ENCODE measurements at regions not wholly inside any gene's neighbourhood (a gene's known extent, or its start where the extent isn't known, plus 50 kb on each side); places are given as distances from the start of the nearest gene placed in this dataset.

DNA sequence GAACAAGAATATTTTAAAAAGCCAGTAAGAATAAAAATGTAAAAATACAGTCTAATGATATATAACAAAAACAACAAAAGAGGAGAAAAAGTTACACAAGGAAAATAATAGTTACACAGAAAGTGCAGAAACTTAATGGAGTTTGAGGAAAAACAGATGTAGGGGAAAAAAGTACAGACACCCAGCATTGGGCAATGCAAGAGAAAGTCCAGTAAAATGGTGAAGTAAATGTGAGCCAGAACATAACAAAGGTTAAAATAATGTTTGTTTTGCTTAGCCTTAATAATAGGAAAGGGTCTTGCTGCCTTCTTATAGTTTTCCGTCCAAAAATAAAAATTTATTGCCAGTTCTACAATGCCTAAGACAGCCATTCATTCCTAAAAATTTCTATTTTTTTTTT, 364.2 kb downstream of the NNT start:
- no peak overlapping the region for H3K4me3 ChIP-seq (ENCODE audit: low read depth, low read length)
- H3K4me1 ChIP-seq (ENCODE audit: control insufficient read depth, insufficient read depth, low read length) = no peaks in the 10 kb centered on the region
- H3K27ac ChIP-seq (ENCODE audit: low read depth, low read length) = no peak overlapping the region
- no peaks in the 10 kb centered on the region for H3K27me3 ChIP-seq (ENCODE audit: control insufficient read depth, insufficient read depth, low read length)
- no peaks in the 10 kb centered on the region for H3K9me3 ChIP-seq (ENCODE audit: control insufficient read depth, insufficient read depth, low read length)
- DNase-seq (ENCODE audit: low read depth in 4 of 6, low spot score in 6 of 6) = no peak
- no peaks in the 10 kb centered on the region for H3K36me3 ChIP-seq (ENCODE audit: control insufficient read depth, insufficient read depth, low read length)
- no CpG with 5 or more reads among the region's 1 CpG for WGBS (ENCODE audit: insufficient coverage)

DNA sequence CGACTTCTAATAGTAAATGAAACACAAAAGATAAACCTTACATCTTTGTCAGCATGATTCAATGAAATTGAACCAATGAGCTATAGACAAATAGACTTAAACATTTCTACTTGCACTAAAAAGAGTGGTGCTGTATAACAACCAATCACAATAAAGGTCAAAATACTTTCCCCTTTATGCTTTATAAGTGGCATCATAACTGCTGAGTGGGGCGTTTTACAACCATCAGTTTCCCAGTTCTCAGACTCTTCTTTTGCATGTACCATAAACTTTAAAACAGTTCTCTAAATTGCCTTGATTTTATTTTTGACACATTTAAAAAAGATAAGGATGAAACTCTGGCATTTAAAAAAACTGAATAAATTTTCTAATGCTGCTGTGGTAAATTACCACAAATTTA, 356.2 kb downstream of the NNT start:
- H3K4me1 ChIP-seq (ENCODE audit: control insufficient read depth, insufficient read depth, low read length) = no peaks in the 10 kb centered on the region

GRCh38 chr5:43947935-43948334, 345.0 kb downstream of the NNT start:
- no CpG with 5 or more reads among the region's 2 CpGs for WGBS (ENCODE audit: insufficient coverage)
- H3K4me1 ChIP-seq (ENCODE audit: control insufficient read depth, insufficient read depth, low read length) = no peaks in the 10 kb centered on the region
- H3K27ac ChIP-seq (ENCODE audit: low read depth, low read length) = no peak overlapping the region
- no peaks in the 10 kb centered on the region for H3K27me3 ChIP-seq (ENCODE audit: control insufficient read depth, insufficient read depth, low read length)
- H3K9me3 ChIP-seq (ENCODE audit: control insufficient read depth, insufficient read depth, low read length) = peaks cover 8% of the 10 kb centered on the region
- peak in 1 of 6 donors; percentile 1 for DNase-seq (ENCODE audit: low read depth in 4 of 6, low spot score in 6 of 6)
- H3K4me3 ChIP-seq (ENCODE audit: low read depth, low read length) = no peak overlapping the region
- no peaks in the 10 kb centered on the region for H3K36me3 ChIP-seq (ENCODE audit: control insufficient read depth, insufficient read depth, low read length)

More for the DNA sequence above, 356.2 kb downstream of the NNT start:
- H3K9me3 ChIP-seq (ENCODE audit: control insufficient read depth, insufficient read depth, low read length) = no peaks in the 10 kb centered on the region
- H3K36me3 ChIP-seq (ENCODE audit: control insufficient read depth, insufficient read depth, low read length) = no peaks in the 10 kb centered on the region
- H3K27me3 ChIP-seq (ENCODE audit: control insufficient read depth, insufficient read depth, low read length) = no peaks in the 10 kb centered on the region
- 100% methylated on average over 1 of the region's 2 CpGs for WGBS (ENCODE audit: insufficient coverage)
- no peak for DNase-seq (ENCODE audit: low read depth in 4 of 6, low spot score in 6 of 6)
- no peak overlapping the region for H3K27ac ChIP-seq (ENCODE audit: low read depth, low read length)
- no peak overlapping the region for H3K4me3 ChIP-seq (ENCODE audit: low read depth, low read length)

DNA sequence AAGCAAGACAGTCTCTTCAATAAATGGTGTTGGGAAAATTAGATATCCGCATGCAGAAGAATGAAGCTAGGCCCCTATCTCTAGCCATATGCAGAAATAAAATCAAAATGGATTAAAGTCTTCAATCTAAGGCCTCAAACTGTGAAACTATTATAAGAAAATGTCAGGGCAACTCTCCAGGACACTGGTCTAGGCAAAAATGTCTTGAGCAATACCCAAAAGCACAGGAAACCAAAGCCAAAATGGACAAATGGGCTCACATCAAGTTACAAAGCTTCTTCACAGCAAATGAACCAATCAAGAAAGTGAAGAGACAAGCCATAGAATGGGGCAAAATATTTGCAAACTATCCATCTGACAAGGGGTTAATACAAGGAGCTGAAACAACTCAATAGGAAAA, 338.8 kb downstream of the NNT start:
- no peak overlapping the region for H3K27ac ChIP-seq (ENCODE audit: low read depth, low read length)
- H3K4me3 ChIP-seq (ENCODE audit: low read depth, low read length) = no peak overlapping the region
- no peaks in the 10 kb centered on the region for H3K36me3 ChIP-seq (ENCODE audit: control insufficient read depth, insufficient read depth, low read length)
- no peaks in the 10 kb centered on the region for H3K4me1 ChIP-seq (ENCODE audit: control insufficient read depth, insufficient read depth, low read length)
- peaks cover 5% of the 10 kb centered on the region for H3K9me3 ChIP-seq (ENCODE audit: control insufficient read depth, insufficient read depth, low read length)
- DNase-seq (ENCODE audit: low read depth in 4 of 6, low spot score in 6 of 6) = no peak
- no peaks in the 10 kb centered on the region for H3K27me3 ChIP-seq (ENCODE audit: control insufficient read depth, insufficient read depth, low read length)
- no CpG with 5 or more reads among the region's 1 CpG for WGBS (ENCODE audit: insufficient coverage)

DNA sequence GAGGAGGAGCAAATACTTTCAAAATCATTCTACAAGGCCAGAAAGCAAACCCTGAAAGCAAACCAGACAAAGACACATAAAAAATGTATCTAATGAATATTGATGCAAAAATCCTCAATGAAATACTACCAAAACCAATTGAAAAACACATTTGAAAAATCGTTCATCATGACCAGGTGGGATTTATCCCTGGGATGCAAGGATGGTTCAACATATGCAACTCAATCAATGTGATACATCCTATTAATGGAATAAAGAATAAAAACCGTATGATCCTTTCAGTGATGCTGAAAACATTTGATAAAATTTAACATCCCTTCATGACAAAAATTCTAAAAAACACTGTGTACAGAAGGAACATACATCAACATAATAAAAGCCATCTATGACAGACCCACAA, 337.6 kb downstream of the NNT start:
- H3K9me3 ChIP-seq (ENCODE audit: control insufficient read depth, insufficient read depth, low read length) = no peaks in the 10 kb centered on the region

GRCh38 chr5:43926923-43927322, 323.9 kb downstream of the NNT start:
- H3K27me3 ChIP-seq (ENCODE audit: control insufficient read depth, insufficient read depth, low read length) = no peaks in the 10 kb centered on the region
- no peaks in the 10 kb centered on the region for H3K36me3 ChIP-seq (ENCODE audit: control insufficient read depth, insufficient read depth, low read length)
- no peak overlapping the region for H3K4me3 ChIP-seq (ENCODE audit: low read depth, low read length)
- H3K27ac ChIP-seq (ENCODE audit: low read depth, low read length) = no peak overlapping the region
- no CpG with 5 or more reads among the region's 2 CpGs for WGBS (ENCODE audit: insufficient coverage)
- H3K4me1 ChIP-seq (ENCODE audit: control insufficient read depth, insufficient read depth, low read length) = no peaks in the 10 kb centered on the region
- no peaks in the 10 kb centered on the region for H3K9me3 ChIP-seq (ENCODE audit: control insufficient read depth, insufficient read depth, low read length)
- DNase-seq (ENCODE audit: low read depth in 4 of 6, low spot score in 6 of 6) = no peak

More for the DNA sequence above, 337.6 kb downstream of the NNT start:
- no peaks in the 10 kb centered on the region for H3K4me1 ChIP-seq (ENCODE audit: control insufficient read depth, insufficient read depth, low read length)
- DNase-seq (ENCODE audit: low read depth in 4 of 6, low spot score in 6 of 6) = no peak
- H3K27me3 ChIP-seq (ENCODE audit: control insufficient read depth, insufficient read depth, low read length) = no peaks in the 10 kb centered on the region
- no CpG with 5 or more reads among the region's 2 CpGs for WGBS (ENCODE audit: insufficient coverage)
- no peak overlapping the region for H3K27ac ChIP-seq (ENCODE audit: low read depth, low read length)
- H3K4me3 ChIP-seq (ENCODE audit: low read depth, low read length) = no peak overlapping the region
- H3K36me3 ChIP-seq (ENCODE audit: control insufficient read depth, insufficient read depth, low read length) = no peaks in the 10 kb centered on the region

DNA sequence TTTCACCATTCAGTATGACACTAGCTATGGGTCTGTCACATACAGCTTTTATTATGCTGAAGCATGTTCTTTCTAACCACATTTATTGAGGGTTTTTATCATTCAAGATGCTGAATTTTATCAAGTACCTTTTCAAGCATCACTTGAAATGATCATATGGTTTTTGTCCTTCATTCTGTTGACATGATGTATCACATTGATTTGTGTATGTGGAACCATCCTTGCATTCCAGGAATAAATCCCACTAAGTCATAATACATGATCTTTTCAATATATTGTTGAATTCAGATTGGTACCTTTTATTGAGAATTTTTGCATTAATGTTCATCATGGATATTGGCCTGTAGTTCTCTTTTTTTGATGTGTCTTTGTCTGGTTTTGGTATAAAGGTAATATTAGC, 317.4 kb downstream of the NNT start:
- Histone ChIP-seq H3K36me3 (ENCODE audit: control insufficient read depth, insufficient read depth, low read length) (no peaks in the 10 kb centered on the region), H3K27ac (ENCODE audit: low read depth, low read length) (no peak overlapping the region), H3K4me3 (ENCODE audit: low read depth, low read length) (no peak overlapping the region), H3K27me3 (ENCODE audit: control insufficient read depth, insufficient read depth, low read length) (no peaks in the 10 kb centered on the region), H3K4me1 (ENCODE audit: control insufficient read depth, insufficient read depth, low read length) (no peaks in the 10 kb centered on the region), H3K9me3 (ENCODE audit: control insufficient read depth, insufficient read depth, low read length) (no peaks in the 10 kb centered on the region)
- no peak for DNase-seq (ENCODE audit: low read depth in 4 of 6, low spot score in 6 of 6)

- no peak overlapping the region for H3K27ac ChIP-seq (ENCODE audit: low read depth, low read length)
- no peaks in the 10 kb centered on the region for H3K36me3 ChIP-seq (ENCODE audit: control insufficient read depth, insufficient read depth, low read length)
- no peak overlapping the region for H3K4me3 ChIP-seq (ENCODE audit: low read depth, low read length)
- H3K27me3 ChIP-seq (ENCODE audit: control insufficient read depth, insufficient read depth, low read length) = no peaks in the 10 kb centered on the region
- no peaks in the 10 kb centered on the region for H3K4me1 ChIP-seq (ENCODE audit: control insufficient read depth, insufficient read depth, low read length)
- H3K9me3 ChIP-seq (ENCODE audit: control insufficient read depth, insufficient read depth, low read length) = no peaks in the 10 kb centered on the region
- WGBS (ENCODE audit: insufficient coverage) = 74% methylated on average over 3 of the region's 3 CpGs
- DNase-seq (ENCODE audit: low read depth in 4 of 6, low spot score in 6 of 6) = no peak
Observed at GRCh38 chr5:43917925-43918324, 314.9 kb downstream of the NNT start.

DNA sequence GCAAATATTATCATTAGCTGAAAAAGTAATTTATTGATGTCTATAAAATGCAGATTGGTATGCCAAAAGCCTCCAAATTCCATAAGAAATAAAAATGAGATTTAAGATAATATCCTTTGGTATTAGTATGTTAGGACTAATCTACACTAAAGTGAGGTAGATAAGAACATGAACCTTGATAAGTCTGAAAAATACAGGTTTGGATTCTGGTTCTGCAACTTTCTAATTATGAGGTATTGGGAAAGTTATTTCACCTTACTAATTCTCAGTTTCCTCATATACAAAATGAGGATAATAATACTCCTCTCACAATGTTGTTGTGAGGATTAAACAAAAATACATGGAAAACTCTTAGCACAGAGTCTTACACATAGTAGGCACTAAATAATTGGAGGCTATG, 300.1 kb downstream of the NNT start:
- no peaks in the 10 kb centered on the region for H3K9me3 ChIP-seq (ENCODE audit: control insufficient read depth, insufficient read depth, low read length)
- H3K27ac ChIP-seq (ENCODE audit: low read depth, low read length) = no peak overlapping the region
- no peaks in the 10 kb centered on the region for H3K4me1 ChIP-seq (ENCODE audit: control insufficient read depth, insufficient read depth, low read length)
- H3K36me3 ChIP-seq (ENCODE audit: control insufficient read depth, insufficient read depth, low read length) = no peaks in the 10 kb centered on the region
- H3K27me3 ChIP-seq (ENCODE audit: control insufficient read depth, insufficient read depth, low read length) = no peaks in the 10 kb centered on the region
- no peak for DNase-seq (ENCODE audit: low read depth in 4 of 6, low spot score in 6 of 6)
- H3K4me3 ChIP-seq (ENCODE audit: low read depth, low read length) = no peak overlapping the region

- no CpG with 5 or more reads among the region's 1 CpG for WGBS (ENCODE audit: insufficient coverage)
- H3K9me3 ChIP-seq (ENCODE audit: control insufficient read depth, insufficient read depth, low read length) = no peaks in the 10 kb centered on the region
- H3K4me1 ChIP-seq (ENCODE audit: control insufficient read depth, insufficient read depth, low read length) = no peaks in the 10 kb centered on the region
- DNase-seq (ENCODE audit: low read depth in 4 of 6, low spot score in 6 of 6) = no peak
- no peak overlapping the region for H3K4me3 ChIP-seq (ENCODE audit: low read depth, low read length)
- no peak overlapping the region for H3K27ac ChIP-seq (ENCODE audit: low read depth, low read length)
- no peaks in the 10 kb centered on the region for H3K27me3 ChIP-seq (ENCODE audit: control insufficient read depth, insufficient read depth, low read length)
- no peaks in the 10 kb centered on the region for H3K36me3 ChIP-seq (ENCODE audit: control insufficient read depth, insufficient read depth, low read length)
Observed at GRCh38 chr5:43900974-43901373, 298.0 kb downstream of the NNT start.
